Natural killer cell (primary cell): ENCODE measurements at regions not wholly inside any gene's neighbourhood (a gene's known extent, or its start where the extent isn't known, plus 50 kb on each side); places are given as distances from the start of the nearest gene placed in this dataset.

Source experiments
- ATAC-seq, 3 donors: fragments of 150-1000 bp in 2 of 3; fragments of 200-7000 bp in 1 of 3; cut with Tn5 transposase; 1 replicate in 1 of 3; 2 replicates in 2 of 3; pipeline ENCODE4 v1.10.0; 2021; ENCODE audit warnings: mild to moderate bottlenecking in 2 of 3, moderate library complexity in 2 of 3
- DNase-seq, 2 donors: peaks; one replicate each; pipeline versions ENCODE4 v3.0.0 to v3.0.0-alpha.2; 2013 to 2021; ENCODE audit warnings: mixed read lengths in 1 of 2
- H3K27ac ChIP-seq: one replicate; pipeline ENCODE4 v1.5.1; 2013; ENCODE audit warnings: mild to moderate bottlenecking, low read length
- H3K27me3 ChIP-seq: one replicate; pipeline ENCODE4 v1.6.1; 2013; ENCODE audit warnings: low read length; ENCODE audit not compliant: control insufficient read depth, insufficient read depth
- H3K36me3 ChIP-seq: one replicate; pipeline ENCODE4 v1.6.1; 2013; ENCODE audit warnings: low read length; ENCODE audit not compliant: control insufficient read depth, insufficient read depth
- H3K4me1 ChIP-seq: one replicate; pipeline ENCODE4 v1.6.1; 2013; ENCODE audit warnings: low read length; ENCODE audit not compliant: control insufficient read depth, insufficient read depth
- H3K4me3 ChIP-seq: one replicate; pipeline ENCODE4 v1.5.1; 2013; ENCODE audit warnings: low read length
- H3K9me3 ChIP-seq: one replicate; pipeline ENCODE4 v1.6.1; 2013; ENCODE audit warnings: low read length; ENCODE audit not compliant: control insufficient read depth, insufficient read depth
- H3K27ac Mint-ChIP-seq, 2 donors: one replicate each; pipeline ENCODE4 v1.8.0; 2022; ENCODE audit warnings: mild to moderate bottlenecking in 2 of 2, mixed read lengths in 2 of 2, moderate library complexity in 1 of 2
- H3K27me3 Mint-ChIP-seq, 2 donors: one replicate each; pipeline ENCODE4 v1.8.0; 2022; ENCODE audit warnings: low read depth in 2 of 2, mixed read lengths in 2 of 2
- H3K36me3 Mint-ChIP-seq: one replicate; pipeline ENCODE4 v1.8.0; 2022; ENCODE audit warnings: mixed read lengths
- H3K4me1 Mint-ChIP-seq, 2 donors: one replicate each; pipeline ENCODE4 v1.8.0; 2022; ENCODE audit warnings: mixed read lengths in 2 of 2
- H3K4me3 Mint-ChIP-seq: one replicate; pipeline ENCODE4 v1.8.0; 2022; ENCODE audit warnings: mild to moderate bottlenecking, moderate library complexity, mixed read lengths
- H3K9me3 Mint-ChIP-seq, 2 donors: one replicate each; pipeline ENCODE4 v1.8.0; 2022; ENCODE audit warnings: mixed read lengths in 2 of 2
- WGBS: methylation state at CpG from one replicate; pipeline ENCODE4 v1.1.7; 2013; ENCODE audit warnings: missing lambda C conversion rate; ENCODE audit not compliant: insufficient coverage; 5-methylcytosine and 5-hydroxymethylcytosine counted together
- intact Hi-C: fragments of 100-400 bp; cut with micrococcal nuclease; formaldehyde crosslinking; loops from one replicate; pipeline ENCODE4 v1.14.2; 2022
- TF ChIP-seq, protein P1 (sequence below): fragments of 200-600 bp; IDR thresholded peaks from one replicate; pipeline ENCODE4 v1.8.0; 2022; ENCODE audit warnings: antibody characterized with exemption

DNA sequence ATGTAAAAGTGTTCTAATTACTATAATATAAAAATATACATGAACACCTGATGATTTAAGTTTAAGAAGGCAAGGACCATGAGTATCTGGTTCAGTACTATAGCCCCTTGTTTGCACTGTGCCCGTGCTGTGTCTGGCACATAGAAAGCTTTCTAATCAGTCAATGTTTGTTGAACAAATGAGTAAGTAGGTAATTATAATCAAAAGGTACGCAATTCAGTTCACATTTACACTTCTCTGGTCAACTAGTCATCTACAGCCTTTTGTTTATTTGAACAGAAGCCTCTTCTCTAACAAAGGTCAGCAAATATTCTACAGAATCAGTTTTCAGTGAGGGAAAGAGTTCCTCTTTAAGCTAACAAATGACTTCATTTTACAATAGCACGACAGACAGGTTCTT is 523.3 kb downstream of the SMARCA1 start:
- no peaks in the 10 kb centered on the region for H3K27me3 ChIP-seq
- no peak for ATAC-seq
- Mint-ChIP-seq H3K27me3 (peaks cover 0 to 28% of the 10 kb centered on the region in 2 donors), H3K27ac (no peak overlapping the region), H3K36me3 (no peaks in the 10 kb centered on the region), H3K4me3 (no peak overlapping the region), H3K9me3 (no peaks in the 10 kb centered on the region), H3K4me1 (no peaks in the 10 kb centered on the region)
- H3K9me3 ChIP-seq = no peaks in the 10 kb centered on the region
- 100% methylated on average over 1 of the region's 3 CpGs for WGBS
- no peaks in the 10 kb centered on the region for H3K36me3 ChIP-seq
- intact Hi-C loops = no loop called here
- H3K4me3 ChIP-seq = no peak overlapping the region
- H3K27ac ChIP-seq = no peak overlapping the region
- no peaks in the 10 kb centered on the region for H3K4me1 ChIP-seq
- TF ChIP-seq, protein P1, sequence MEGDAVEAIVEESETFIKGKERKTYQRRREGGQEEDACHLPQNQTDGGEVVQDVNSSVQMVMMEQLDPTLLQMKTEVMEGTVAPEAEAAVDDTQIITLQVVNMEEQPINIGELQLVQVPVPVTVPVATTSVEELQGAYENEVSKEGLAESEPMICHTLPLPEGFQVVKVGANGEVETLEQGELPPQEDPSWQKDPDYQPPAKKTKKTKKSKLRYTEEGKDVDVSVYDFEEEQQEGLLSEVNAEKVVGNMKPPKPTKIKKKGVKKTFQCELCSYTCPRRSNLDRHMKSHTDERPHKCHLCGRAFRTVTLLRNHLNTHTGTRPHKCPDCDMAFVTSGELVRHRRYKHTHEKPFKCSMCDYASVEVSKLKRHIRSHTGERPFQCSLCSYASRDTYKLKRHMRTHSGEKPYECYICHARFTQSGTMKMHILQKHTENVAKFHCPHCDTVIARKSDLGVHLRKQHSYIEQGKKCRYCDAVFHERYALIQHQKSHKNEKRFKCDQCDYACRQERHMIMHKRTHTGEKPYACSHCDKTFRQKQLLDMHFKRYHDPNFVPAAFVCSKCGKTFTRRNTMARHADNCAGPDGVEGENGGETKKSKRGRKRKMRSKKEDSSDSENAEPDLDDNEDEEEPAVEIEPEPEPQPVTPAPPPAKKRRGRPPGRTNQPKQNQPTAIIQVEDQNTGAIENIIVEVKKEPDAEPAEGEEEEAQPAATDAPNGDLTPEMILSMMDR = no peak
- no peak for DNase-seq

DNA sequence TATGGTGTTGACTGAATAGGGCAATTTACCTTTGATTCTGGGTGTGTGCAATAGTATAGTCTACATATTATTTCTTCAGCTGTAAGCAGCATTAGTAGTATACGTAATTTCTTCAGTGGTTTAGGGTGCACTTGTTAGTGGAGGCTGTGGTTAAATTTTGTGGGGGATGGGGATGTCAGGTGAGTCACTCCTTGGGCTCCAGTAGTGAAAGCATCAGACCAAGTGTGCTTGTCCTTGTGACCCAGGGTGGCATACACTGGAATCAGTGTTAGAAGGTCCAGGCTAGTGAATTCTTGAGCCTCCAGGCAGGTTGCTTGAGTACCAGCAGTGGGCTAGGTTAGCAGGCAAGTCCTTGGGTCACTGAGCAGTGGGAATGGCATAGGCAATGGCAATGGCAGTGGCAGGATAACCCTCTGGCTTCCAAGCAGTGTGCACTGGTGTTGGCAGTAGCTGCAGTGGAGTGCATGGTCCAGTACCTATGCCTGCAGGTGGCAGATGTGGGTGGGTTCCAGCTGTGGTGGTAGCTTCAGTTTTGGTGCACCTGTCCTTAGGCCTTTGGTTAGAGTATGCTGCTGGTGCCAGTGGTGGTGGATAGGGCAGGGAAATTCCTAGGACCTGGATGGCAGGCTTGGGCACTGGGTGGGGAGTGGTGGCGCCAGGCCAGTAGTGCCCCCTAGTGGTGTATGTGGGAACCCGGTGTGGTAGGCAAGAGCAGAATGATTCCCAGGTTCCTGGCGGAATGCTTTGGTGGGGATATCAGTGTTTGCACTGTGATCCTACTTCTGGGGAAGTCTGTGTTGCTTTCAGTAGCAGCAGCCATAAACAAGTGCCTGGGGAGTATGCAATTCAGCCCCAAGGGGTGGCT is 531.0 kb downstream of the SMARCA1 start:
- peaks cover 3 to 5% of the 10 kb centered on the region in 2 donors for H3K9me3 Mint-ChIP-seq
- ATAC-seq (no peak), DNase-seq (no peak)
- Histone ChIP-seq H3K9me3 (no peaks in the 10 kb centered on the region), H3K4me3 (no peak overlapping the region), H3K27me3 (no peaks in the 10 kb centered on the region), H3K27ac (no peak overlapping the region), H3K4me1 (no peaks in the 10 kb centered on the region), H3K36me3 (no peaks in the 10 kb centered on the region)
- no peaks in the 10 kb centered on the region for H3K4me1 Mint-ChIP-seq
- H3K27ac Mint-ChIP-seq = no peak overlapping the region
- no peaks in the 10 kb centered on the region for H3K36me3 Mint-ChIP-seq
- TF ChIP-seq, protein P1 = no peak
- H3K4me3 Mint-ChIP-seq = no peak overlapping the region
- H3K27me3 Mint-ChIP-seq = peaks cover 0 to under 1% of the 10 kb centered on the region in 2 donors
- 86% methylated on average over 4 of the region's 4 CpGs for WGBS
- intact Hi-C loops = no loop called here

DNA sequence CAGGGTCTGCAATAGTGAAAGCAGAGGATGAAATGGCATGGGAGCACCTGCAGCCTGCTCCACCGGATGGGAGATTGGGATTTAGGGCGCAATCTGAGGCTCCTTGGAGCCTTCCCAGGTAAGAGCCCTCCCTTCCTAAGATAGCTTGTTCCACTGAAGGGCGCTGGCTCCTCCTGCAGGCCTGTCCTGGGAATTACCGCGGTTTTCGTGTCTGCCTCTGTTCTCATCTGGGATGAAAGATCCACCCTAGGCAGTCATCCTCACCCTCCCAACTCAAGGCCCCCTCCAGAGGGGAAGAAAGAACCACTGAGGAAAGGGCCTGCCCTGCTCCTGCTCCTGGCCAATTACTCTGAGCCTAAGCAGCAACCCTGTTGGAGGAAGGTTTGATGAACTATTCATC is 547.5 kb downstream of the SMARCA1 start:
- intact Hi-C loops = no loop called here
- DNase-seq (peak in 1 of 2 donors; percentile 1), ATAC-seq (no peak)
- Histone ChIP-seq H3K27ac (no peak overlapping the region), H3K4me3 (no peak overlapping the region), H3K9me3 (no peaks in the 10 kb centered on the region), H3K36me3 (no peaks in the 10 kb centered on the region), H3K4me1 (no peaks in the 10 kb centered on the region), H3K27me3 (no peaks in the 10 kb centered on the region)
- TF ChIP-seq, protein P1 = no peak
- no peaks in the 10 kb centered on the region for H3K4me1 Mint-ChIP-seq
- no peaks in the 10 kb centered on the region for H3K36me3 Mint-ChIP-seq
- no peak overlapping the region for H3K4me3 Mint-ChIP-seq
- H3K27me3 Mint-ChIP-seq = peaks cover 3 to 10% of the 10 kb centered on the region in 2 donors
- no peaks in the 10 kb centered on the region for H3K9me3 Mint-ChIP-seq
- no peak overlapping the region for H3K27ac Mint-ChIP-seq
- 13% methylated on average over 6 of the region's 6 CpGs for WGBS

DNA sequence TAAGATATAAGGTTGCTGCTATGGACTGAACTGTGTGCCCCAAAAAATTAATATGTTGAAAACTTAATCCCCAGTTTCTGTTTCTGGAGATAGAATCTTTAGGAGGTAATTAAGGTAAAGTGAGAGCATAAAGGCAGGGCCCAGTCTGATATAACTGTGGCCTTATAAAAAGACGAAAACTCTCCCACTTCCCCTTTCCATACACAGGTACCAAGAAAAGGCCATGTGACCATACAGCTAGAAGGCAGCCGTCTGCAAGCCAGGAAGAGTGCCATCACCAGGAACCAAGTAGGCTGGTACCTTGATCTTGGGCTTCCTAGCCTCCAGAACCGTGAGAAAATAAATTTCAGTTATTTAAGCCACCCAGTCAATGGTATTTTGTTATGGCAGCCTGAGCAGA is 550.3 kb downstream of the SMARCA1 start:
- Mint-ChIP-seq H3K27me3 (peaks cover 3 to 10% of the 10 kb centered on the region in 2 donors), H3K27ac (no peak overlapping the region), H3K4me1 (no peaks in the 10 kb centered on the region), H3K9me3 (no peaks in the 10 kb centered on the region), H3K4me3 (no peak overlapping the region), H3K36me3 (no peaks in the 10 kb centered on the region)
- intact Hi-C loops = no loop called here
- H3K27me3 ChIP-seq = no peaks in the 10 kb centered on the region
- H3K4me3 ChIP-seq = no peak overlapping the region
- H3K27ac ChIP-seq = no peak overlapping the region
- no peaks in the 10 kb centered on the region for H3K9me3 ChIP-seq
- ATAC-seq = no peak
- TF ChIP-seq, protein P1 = no peak
- DNase-seq = no peak
- 17% methylated on average over 2 of the region's 3 CpGs for WGBS
- H3K4me1 ChIP-seq = no peaks in the 10 kb centered on the region
- no peaks in the 10 kb centered on the region for H3K36me3 ChIP-seq
